ENCODE measurements at regions not wholly inside any gene's neighbourhood (a gene's known extent, or its start where the extent isn't known, plus 50 kb on each side); places are given as distances from the start of the nearest gene placed in this dataset.

GRCh38 chr3:176009256-176009655, 1150.1 kb downstream of the NAALADL2 start:
- Histone ChIP-seq H3K4me3 (no peak overlapping the region), H3K27ac (no peak overlapping the region), H3K4me1 (no peaks in the 10 kb centered on the region), H3K9me3 (peaks cover 0 to 4% (median 0%) of the 10 kb centered on the region in 11 donors), H3K27me3 (no peaks in the 10 kb centered on the region), H3K36me3 (no peaks in the 10 kb centered on the region)
- no peak for ATAC-seq
- DNase-seq: no peak
- intact Hi-C loops (cut with DNase I): no loop called here
- no peak for TF ChIP-seq CTCF (IDR thresholded peaks at IDR 0.05)
- WGBS, 2 donors: 36 to 51% methylated on average over 1 of the region's 1 CpG

- Histone ChIP-seq H3K4me1 (no peaks in the 10 kb centered on the region), H3K27me3 (no peaks in the 10 kb centered on the region), H3K27ac (no peak overlapping the region), H3K4me3 (no peak overlapping the region), H3K36me3 (no peaks in the 10 kb centered on the region), H3K9me3 (peaks cover 0 to 9% (median 0%) of the 10 kb centered on the region in 11 donors)
- no peak for TF ChIP-seq CTCF (IDR thresholded peaks at IDR 0.05)
- intact Hi-C loops (cut with DNase I): no loop called here
- WGBS, 2 donors: 62 to 82% methylated on average over 1 of the region's 1 CpG
- DNase-seq: no peak
- ATAC-seq: no peak
These were observed 1146.4 kb downstream of the NAALADL2 start for GRCh38 chr3:176005564-176005963.

- TF ChIP-seq CTCF (IDR thresholded peaks at IDR 0.05): no peak
- no peaks in the 10 kb centered on the region for H3K27me3 ChIP-seq
- DNase-seq: no peak
- no peak overlapping the region for H3K27ac ChIP-seq
- no peaks in the 10 kb centered on the region for H3K4me1 ChIP-seq
- intact Hi-C loops (cut with DNase I): no loop called here
- no peaks in the 10 kb centered on the region for H3K36me3 ChIP-seq
- ATAC-seq: no peak
- H3K4me3 ChIP-seq: no peak overlapping the region
- 93 to 94% methylated on average over 2 of the region's 2 CpGs for WGBS, 2 donors
- peaks cover 0 to 34% (median 0%) of the 10 kb centered on the region in 11 donors for H3K9me3 ChIP-seq
These were observed 1130.0 kb downstream of the NAALADL2 start for GRCh38 chr3:175989161-175989560.

GRCh38 chr3:175988401-175988800, 1129.3 kb downstream of the NAALADL2 start:
- WGBS, 2 donors: 67 to 68% methylated on average over 1 of the region's 1 CpG
- H3K4me3 ChIP-seq: no peak overlapping the region
- ATAC-seq (no peak), DNase-seq (no peak)
- H3K27me3 ChIP-seq: no peaks in the 10 kb centered on the region
- peaks cover 0 to 36% (median 0%) of the 10 kb centered on the region in 11 donors for H3K9me3 ChIP-seq
- intact Hi-C loops (cut with DNase I): no loop called here
- TF ChIP-seq CTCF (IDR thresholded peaks at IDR 0.05): no peak
- no peaks in the 10 kb centered on the region for H3K36me3 ChIP-seq
- no peaks in the 10 kb centered on the region for H3K4me1 ChIP-seq
- no peak overlapping the region for H3K27ac ChIP-seq

All from heart right ventricle (tissue), 16 donors.